Left lobe of liver (tissue), 2 donors: ENCODE measurements at regions not wholly inside any gene's neighbourhood (a gene's known extent, or its start where the extent isn't known, plus 50 kb on each side); places are given as distances from the start of the nearest gene placed in this dataset.

Experiments used
- ATAC-seq: fragments of 200-7000 bp; cut with Tn5 transposase; one replicate; pipeline ENCODE4 v1.9.1; 2020; ENCODE audit warnings: mild to moderate bottlenecking, moderate library complexity
- DNase-seq: peaks from one replicate; pipeline ENCODE4 v3.0.0-alpha.2; 2020; ENCODE audit warnings: low spot score
- donor health status: DM: no; HTN: no; CAD: no; lungs with moderate emphysema.
- donor health status: DM: no; HTN: yes; CAD: no.

DNA sequence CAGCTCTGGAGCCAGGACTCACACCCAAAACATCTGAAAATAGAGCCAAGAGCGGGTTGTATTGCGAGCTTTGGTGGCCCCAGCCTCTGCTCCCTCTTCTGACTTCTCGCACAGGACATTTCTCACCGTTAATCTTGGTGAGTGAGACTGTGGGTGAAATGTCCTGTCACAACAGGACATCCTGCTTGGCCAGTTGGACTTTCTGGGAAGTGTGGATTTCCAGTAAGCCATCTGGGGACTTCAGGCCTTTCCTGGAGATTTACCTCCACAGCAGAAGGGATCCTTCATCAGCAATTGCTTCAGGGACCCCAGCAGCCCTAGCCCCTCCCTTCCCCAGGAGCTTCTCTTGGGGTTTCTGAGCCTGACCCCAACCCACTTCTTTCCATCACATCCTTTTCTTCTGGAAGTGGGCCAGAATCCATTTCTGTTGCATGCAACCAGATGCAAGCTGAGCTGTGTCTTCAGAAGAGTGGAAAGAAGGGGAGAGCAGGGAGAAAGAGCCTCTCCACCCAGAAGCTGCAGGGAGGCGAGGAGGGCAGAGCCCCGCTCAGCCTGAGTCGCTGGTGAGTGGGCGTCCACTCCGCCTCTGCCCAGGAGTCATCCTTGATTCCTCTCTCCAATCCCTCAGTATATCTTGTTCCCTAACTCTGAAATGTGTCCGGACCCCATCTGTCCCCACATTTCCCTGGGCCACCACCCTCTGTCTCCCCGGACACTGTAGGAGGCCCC is 50.3 kb upstream of the GADD45G start:
- no peak for ATAC-seq
- peak; percentile 35 for DNase-seq

DNA sequence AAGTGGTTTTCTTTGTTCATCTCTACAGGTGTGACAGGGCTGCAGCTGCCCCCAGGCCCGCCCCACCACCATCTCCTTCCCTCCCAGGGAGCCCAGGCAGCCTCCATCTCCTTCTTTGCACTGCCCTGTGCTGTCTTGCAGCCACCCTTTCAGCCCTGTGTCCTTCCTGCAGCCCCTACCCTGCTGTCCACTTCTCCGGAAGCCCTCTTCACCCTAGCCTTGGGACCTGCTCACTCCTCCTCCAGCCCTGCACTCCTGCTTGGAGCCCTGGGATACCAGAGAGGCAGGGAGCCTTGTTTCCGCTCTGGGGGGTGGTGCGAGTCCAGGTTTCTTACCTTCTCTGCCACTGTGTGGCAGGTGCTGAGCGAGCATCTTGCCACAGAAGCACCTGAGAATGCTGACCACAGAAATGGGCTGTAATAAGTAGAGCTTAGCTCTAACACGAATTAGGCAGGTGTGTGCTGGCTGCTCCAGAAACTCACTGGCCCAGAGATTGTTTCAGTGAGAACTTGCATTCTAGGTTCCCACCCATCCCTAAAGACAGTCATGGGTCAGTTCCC is 51.3 kb upstream of the GADD45G start:
- peak; percentile 40 for DNase-seq
- no peak for ATAC-seq

GRCh38 chr9:89550346-89550927 is 52.5 kb upstream of the SEMA4D start:
- DNase-seq (peak; percentile 24), ATAC-seq (no peak)

GRCh38 chr9:89549031-89549644 is 51.2 kb upstream of the SEMA4D start:
- DNase-seq (peak; percentile 77), ATAC-seq (peak; percentile 100)

DNA sequence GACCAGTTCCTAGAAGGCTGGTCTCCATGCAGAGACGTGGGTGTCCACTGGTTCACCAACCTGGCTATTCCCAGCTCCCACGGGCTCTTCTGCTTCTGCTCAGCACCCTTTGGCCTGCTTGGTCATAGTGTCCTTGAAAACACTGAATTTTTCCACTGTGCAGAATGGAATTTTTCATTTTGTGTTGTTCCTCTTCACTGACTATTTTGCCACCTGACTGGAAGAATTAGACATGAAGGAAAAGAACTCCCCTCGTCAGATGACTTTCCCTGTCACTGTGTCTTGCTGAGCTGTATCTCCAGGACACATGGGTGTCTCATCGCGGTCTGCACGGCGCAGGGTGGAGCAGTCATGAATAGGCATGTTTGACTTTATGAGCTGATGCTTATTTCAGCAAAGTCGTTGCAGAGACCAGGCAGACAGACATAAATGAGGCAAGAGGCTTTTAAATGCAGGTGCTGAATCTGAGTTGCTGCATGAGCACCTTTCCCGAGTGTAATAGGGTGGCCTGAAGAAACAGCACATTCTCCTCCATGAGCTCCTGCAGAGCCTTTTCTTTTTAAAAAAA is 50.2 kb upstream of the SEMA4D start:
- peak; percentile 29 for DNase-seq

More for the DNA sequence above, 50.2 kb upstream of the SEMA4D start:
- ATAC-seq: no peak
